H9 (cell line): ENCODE measurements at regions not wholly inside any gene's neighbourhood (a gene's known extent, or its start where the extent isn't known, plus 50 kb on each side); places are given as distances from the start of the nearest gene placed in this dataset.

Experiments used
- DNase-seq: peaks from one replicate; pipeline ENCODE4 v3.0.0-alpha.2; 2017
- H2AFZ ChIP-seq: one replicate; pipeline ENCODE4 v1.6.1; 2013; ENCODE audit warnings: mild to moderate bottlenecking, low read length, control low read depth, moderate library complexity
- H2AK5ac ChIP-seq: 2 replicates; pipeline ENCODE4 v1.6.1; 2013; ENCODE audit warnings: low read length, control low read depth, mixed read lengths; ENCODE audit not compliant: insufficient read length
- H2BK120ac ChIP-seq: one replicate; pipeline ENCODE4 v1.6.1; 2013; ENCODE audit warnings: low read depth, mild to moderate bottlenecking, low read length, control low read depth, inconsistent platforms; ENCODE audit not compliant: poor library complexity, severe bottlenecking
- H2BK12ac ChIP-seq: 2 replicates; pipeline ENCODE4 v1.6.1; 2013; ENCODE audit warnings: low read length, control low read depth, mixed read lengths, low read depth; ENCODE audit not compliant: insufficient read length
- H2BK15ac ChIP-seq: 2 replicates; pipeline ENCODE4 v1.6.1; 2013; ENCODE audit warnings: low read depth, low read length, control low read depth
- H2BK20ac ChIP-seq: one replicate; pipeline ENCODE4 v1.6.1; 2013; ENCODE audit warnings: low read depth, mild to moderate bottlenecking, low read length, control low read depth, inconsistent platforms; ENCODE audit not compliant: poor library complexity, severe bottlenecking
- H2BK5ac ChIP-seq: 2 replicates; pipeline ENCODE4 v1.6.1; 2013; ENCODE audit warnings: low read length, control low read depth, mixed read lengths; ENCODE audit not compliant: insufficient read length
- H3K14ac ChIP-seq: 2 replicates; pipeline ENCODE4 v1.6.1; 2013; ENCODE audit warnings: low read length, control low read depth; ENCODE audit not compliant: insufficient read depth
- H3K18ac ChIP-seq: 2 replicates; pipeline ENCODE4 v1.6.1; 2013; ENCODE audit warnings: low read depth, mild to moderate bottlenecking, mixed read lengths, low read length, control low read depth; ENCODE audit not compliant: insufficient read length
- H3K23ac ChIP-seq: 2 replicates; pipeline ENCODE4 v1.6.1; 2013; ENCODE audit warnings: low read length, control low read depth, mixed read lengths, low read depth; ENCODE audit not compliant: insufficient read length
- H3K23me2 ChIP-seq: 2 replicates; pipeline ENCODE4 v1.6.1; 2013; ENCODE audit warnings: low read depth, mild to moderate bottlenecking, mixed read lengths, low read length, control low read depth; ENCODE audit not compliant: insufficient read length, poor library complexity, severe bottlenecking
- H3K27ac ChIP-seq: 2 replicates; pipeline ENCODE4 v1.5.1; 2013; ENCODE audit warnings: low read length, control low read depth, mixed read lengths, low read depth; ENCODE audit not compliant: insufficient read length
- H3K27me3 ChIP-seq: 2 replicates; pipeline ENCODE4 v1.6.1; 2013; ENCODE audit warnings: low read length, control low read depth, inconsistent platforms; ENCODE audit not compliant: insufficient read depth
- H3K4ac ChIP-seq: 2 replicates; pipeline ENCODE4 v1.6.1; 2013; ENCODE audit warnings: low read depth, mild to moderate bottlenecking, control low read depth, inconsistent platforms, low read length, moderate library complexity
- H3K4me1 ChIP-seq: 2 replicates; pipeline ENCODE4 v1.6.1; 2013; ENCODE audit warnings: low read length, control low read depth, inconsistent platforms; ENCODE audit not compliant: insufficient read depth
- H3K4me2 ChIP-seq: 2 replicates; pipeline ENCODE4 v1.6.1; 2013; ENCODE audit warnings: low read length, control low read depth, mixed read lengths; ENCODE audit not compliant: insufficient read length, insufficient read depth
- H3K56ac ChIP-seq: 2 replicates; pipeline ENCODE4 v1.6.1; 2013; ENCODE audit warnings: low read depth, mild to moderate bottlenecking, mixed read lengths, low read length, control low read depth; ENCODE audit not compliant: insufficient read length
- H3K79me1 ChIP-seq: 2 replicates; pipeline ENCODE4 v1.6.1; 2013; ENCODE audit warnings: low read depth, mild to moderate bottlenecking, moderate library complexity, low read length, control low read depth, inconsistent platforms; ENCODE audit not compliant: insufficient read depth, poor library complexity, severe bottlenecking
- H3K79me2 ChIP-seq: 2 replicates; pipeline ENCODE4 v1.6.1; 2013; ENCODE audit warnings: low read length, control low read depth, inconsistent platforms; ENCODE audit not compliant: insufficient read depth
- H3K9ac ChIP-seq: 2 replicates; pipeline ENCODE4 v1.6.1; 2013; ENCODE audit warnings: low read length, control low read depth, mixed read lengths; ENCODE audit not compliant: insufficient read length; ENCODE audit errors: extremely low read depth
- H3K9me3 ChIP-seq: one replicate; pipeline ENCODE4 v1.6.1; 2013; ENCODE audit warnings: low read depth, low read length, inconsistent platforms; ENCODE audit not compliant: control insufficient read depth
- H3T11ph ChIP-seq: one replicate; pipeline ENCODE4 v1.6.1; 2013; ENCODE audit warnings: mild to moderate bottlenecking, low read length, control low read depth, inconsistent platforms
- H4K20me1 ChIP-seq: one replicate; pipeline ENCODE4 v1.6.1; 2013; ENCODE audit not compliant: control insufficient read depth, insufficient read length, insufficient read depth
- H4K5ac ChIP-seq: 2 replicates; pipeline ENCODE4 v1.6.1; 2013; ENCODE audit warnings: low read depth, mild to moderate bottlenecking, mixed read lengths, low read length, control low read depth; ENCODE audit not compliant: insufficient read length
- H4K8ac ChIP-seq: replicated peaks from 2 replicates; pipeline ENCODE4 v1.6.1; 2013; ENCODE audit warnings: low read length, control low read depth, mixed read lengths, low read depth; ENCODE audit not compliant: insufficient read length
- H4K91ac ChIP-seq: 2 replicates; pipeline ENCODE4 v1.6.1; 2013; ENCODE audit warnings: low read depth, mild to moderate bottlenecking, moderate library complexity, mixed read lengths, low read length, control low read depth; ENCODE audit not compliant: insufficient read length
- H3K27ac Mint-ChIP-seq, 3 experiments: 2 replicates in 2 of 3; 3 replicates in 1 of 3; pipeline ENCODE4 v1.8.0; 2020 to 2021; ENCODE audit warnings: mixed read lengths in 3 of 3, mild to moderate bottlenecking in 1 of 3, moderate library complexity in 1 of 3
- H3K27me3 Mint-ChIP-seq: 2 replicates; pipeline ENCODE4 v1.8.0; 2021; ENCODE audit warnings: low read depth, mild to moderate bottlenecking, moderate library complexity, mixed read lengths
- H3K36me3 Mint-ChIP-seq, 3 experiments: 2 replicates in 2 of 3; 3 replicates in 1 of 3; pipeline ENCODE4 v1.8.0; 2020 to 2021; ENCODE audit warnings: low read depth in 3 of 3, mixed read lengths in 3 of 3; ENCODE audit not compliant: insufficient read depth in 1 of 3
- H3K4me1 Mint-ChIP-seq, 2 experiments: 2 replicates each; pipeline ENCODE4 v1.8.0; 2020; ENCODE audit warnings: mixed read lengths in 2 of 2
- H3K4me3 Mint-ChIP-seq, 2 experiments: 2 replicates in 1 of 2; 3 replicates in 1 of 2; pipeline ENCODE4 v1.8.0; 2020 to 2021; ENCODE audit warnings: mild to moderate bottlenecking in 2 of 2, mixed read lengths in 2 of 2, moderate library complexity in 1 of 2
- H3K9me3 Mint-ChIP-seq, 2 experiments: 2 replicates in 1 of 2; 3 replicates in 1 of 2; pipeline ENCODE4 v1.8.0; 2020; ENCODE audit warnings: mild to moderate bottlenecking in 2 of 2, mixed read lengths in 2 of 2, moderate library complexity in 1 of 2
- WGBS: extraction: QIAGEN DNeasy Blood & Tissue Kit; methylation state at CpG from one replicate; pipeline ENCODE4 v1.1.7; 2013; ENCODE audit warnings: missing lambda C conversion rate, low lambda C conversion rate, mixed read lengths; ENCODE audit not compliant: insufficient read length; ENCODE audit errors: extremely low coverage; 5-methylcytosine and 5-hydroxymethylcytosine counted together
- TF ChIP-seq, protein P1 (sequence below): fragments of 200-600 bp; sonication (generic); conservative IDR thresholded peaks from 3 replicates; pipeline ENCODE4 v1.8.0; 2021; ENCODE audit warnings: antibody characterized with exemption, mild to moderate bottlenecking

- no peaks in the 10 kb centered on the region for H3K27me3 Mint-ChIP-seq
- Histone ChIP-seq H2BK15ac (no peak overlapping the region), H4K8ac (no peak overlapping the region), H3K23ac (no peak overlapping the region), H3K9ac (no peak overlapping the region), H3K18ac (no peak overlapping the region), H4K91ac (no peak overlapping the region), H4K5ac (no peak overlapping the region), H3K27ac (no peak overlapping the region), H3K79me2 (no peaks in the 10 kb centered on the region), H4K20me1 (no peaks in the 10 kb centered on the region), H3K4me1 (peaks cover 2% of the 10 kb centered on the region; the same call in 1 of the 2 replicates), H3K9me3 (no peaks in the 10 kb centered on the region), H2AFZ (no peak overlapping the region), H2BK5ac (no peak overlapping the region), H2AK5ac (no peak overlapping the region), H3K56ac (no peak overlapping the region), H3T11ph (no peak overlapping the region), H3K27me3 (no peaks in the 10 kb centered on the region), H3K4ac (no peak overlapping the region), H2BK12ac (no peak overlapping the region), H2BK120ac (no peak overlapping the region), H3K4me2 (no peak overlapping the region), H3K79me1 (no peaks in the 10 kb centered on the region), H3K23me2 (no peaks in the 10 kb centered on the region), H2BK20ac (no peak overlapping the region), H3K14ac (no peak overlapping the region)
- H3K9me3 Mint-ChIP-seq, result no peaks in the 10 kb centered on the region; a peak in 1 of 5 replicates
- no CpG with 5 or more reads among the region's 5 CpGs for WGBS
- H3K4me1 Mint-ChIP-seq, result peaks cover 38 to 41% of the 10 kb centered on the region in 2 experiments
- no peak for DNase-seq
- TF ChIP-seq, protein P1, sequence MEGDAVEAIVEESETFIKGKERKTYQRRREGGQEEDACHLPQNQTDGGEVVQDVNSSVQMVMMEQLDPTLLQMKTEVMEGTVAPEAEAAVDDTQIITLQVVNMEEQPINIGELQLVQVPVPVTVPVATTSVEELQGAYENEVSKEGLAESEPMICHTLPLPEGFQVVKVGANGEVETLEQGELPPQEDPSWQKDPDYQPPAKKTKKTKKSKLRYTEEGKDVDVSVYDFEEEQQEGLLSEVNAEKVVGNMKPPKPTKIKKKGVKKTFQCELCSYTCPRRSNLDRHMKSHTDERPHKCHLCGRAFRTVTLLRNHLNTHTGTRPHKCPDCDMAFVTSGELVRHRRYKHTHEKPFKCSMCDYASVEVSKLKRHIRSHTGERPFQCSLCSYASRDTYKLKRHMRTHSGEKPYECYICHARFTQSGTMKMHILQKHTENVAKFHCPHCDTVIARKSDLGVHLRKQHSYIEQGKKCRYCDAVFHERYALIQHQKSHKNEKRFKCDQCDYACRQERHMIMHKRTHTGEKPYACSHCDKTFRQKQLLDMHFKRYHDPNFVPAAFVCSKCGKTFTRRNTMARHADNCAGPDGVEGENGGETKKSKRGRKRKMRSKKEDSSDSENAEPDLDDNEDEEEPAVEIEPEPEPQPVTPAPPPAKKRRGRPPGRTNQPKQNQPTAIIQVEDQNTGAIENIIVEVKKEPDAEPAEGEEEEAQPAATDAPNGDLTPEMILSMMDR, result no peak
- peak overlapping the region in 1 of 3 experiments; percentile 17; a peak in 1 of 7 replicates for H3K27ac Mint-ChIP-seq
- no peak overlapping the region for H3K4me3 Mint-ChIP-seq
- H3K36me3 Mint-ChIP-seq, result no peaks in the 10 kb centered on the region; a peak in 1 of 7 replicates
Measured at GRCh38 chr3:155018621-155019330, 61.3 kb upstream of the MME start.
